ENCODE measurements at regions not wholly inside any gene's neighbourhood (a gene's known extent, or its start where the extent isn't known, plus 50 kb on each side); places are given as distances from the start of the nearest gene placed in this dataset.

- 1% methylated on average over 2 of the region's 2 CpGs for WGBS (ENCODE audit: low lambda C conversion rate)
- ATAC-seq = no peak
- Histone ChIP-seq H3K4me1 (ENCODE audit: insufficient read depth, low read length) (no peaks in the 10 kb centered on the region), H3K9me3 (ENCODE audit: low read length) (no peaks in the 10 kb centered on the region), H2AFZ (ENCODE audit: low read length) (no peak overlapping the region), H3K79me2 (ENCODE audit: insufficient read depth, low read length) (no peaks in the 10 kb centered on the region), H3K36me3 (replicated peaks in 1 of 2; ENCODE audit: control insufficient read depth in 1 of 2, insufficient read depth in 2 of 2, low read length in 2 of 2) (no peaks in the 10 kb centered on the region), H3K27me3 (ENCODE audit: control insufficient read depth in 1 of 2, insufficient read depth in 2 of 2, low read length in 2 of 2) (no peaks in the 10 kb centered on the region), H3K9ac (ENCODE audit: insufficient read depth, low read depth, low read length) (no peak overlapping the region), H3K27ac (ENCODE audit: extremely low read length, insufficient read depth, low read length) (no peak overlapping the region), H3K4me2 (ENCODE audit: low read depth, low read length) (no peak overlapping the region), H4K20me1 (ENCODE audit: insufficient read depth, low read length) (no peaks in the 10 kb centered on the region), H3K4me3 (replicated peaks in 1 of 3; ENCODE audit: insufficient read depth in 1 of 3, low read depth in 2 of 3, low read length in 3 of 3) (no peak overlapping the region)
- ChIA-PET CTCF (ENCODE audit: low intra/inter-chr PET ratio, low total read pairs) (no interaction called here), POLR2A (no interaction called here)
- intact Hi-C loops (cut with micrococcal nuclease; ENCODE audit: unreplicated experiment) (no loop called here), in situ Hi-C loops (cut with HindIII; ENCODE audit: extremely low pct_ligation_motif_present, low pct_unique_long_range_greater_than_20kb) (no loop called here)
- TF ChIP-seq CEBPB (IDR thresholded peaks at IDR 0.05; ENCODE audit: borderline replicate concordance, low read depth, low read length) (peak; percentile 20; the same call in 1 of the 2 replicates), HOXD1 (CRISPR knock-in tag; IDR thresholded peaks at IDR 0.05) (no peak)
- no peak for FAIRE-seq
- no peak for DNase-seq (ENCODE audit: low spot score)
- no TSS peak for BruUV-seq (replicated peaks)
Observed at GRCh38 chr12:88255224-88255623, 113.1 kb downstream of the TMTC3 start.

DNA sequence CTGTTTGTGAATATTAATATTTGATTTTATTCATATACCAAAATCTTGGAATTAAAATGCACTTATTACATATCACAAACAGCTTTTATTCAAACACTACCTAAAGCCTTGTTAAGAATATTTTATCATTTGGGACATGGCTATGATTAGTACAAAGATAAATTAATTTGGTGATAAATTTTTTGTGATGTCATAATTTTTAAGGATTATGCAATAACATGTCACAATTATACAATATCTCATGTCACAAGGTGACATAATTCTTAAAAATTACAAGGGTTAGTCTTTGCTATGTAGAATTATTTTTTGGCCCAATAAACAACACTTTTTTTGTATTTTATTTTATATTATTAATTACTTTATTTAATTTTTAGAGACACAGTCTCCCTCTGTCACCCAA lies 113.7 kb downstream of the TMTC3 start:
- H4K20me1 ChIP-seq (ENCODE audit: insufficient read depth, low read length) = no peaks in the 10 kb centered on the region
- no peaks in the 10 kb centered on the region for H3K9me3 ChIP-seq (ENCODE audit: low read length)
- in situ Hi-C loops (cut with HindIII; ENCODE audit: extremely low pct_ligation_motif_present, low pct_unique_long_range_greater_than_20kb) (no loop called here), intact Hi-C loops (cut with micrococcal nuclease; ENCODE audit: unreplicated experiment) (no loop called here)
- no peak overlapping the region for H3K4me2 ChIP-seq (ENCODE audit: low read depth, low read length)
- no peak overlapping the region for H3K4me3 ChIP-seq (replicated peaks in 1 of 3; ENCODE audit: insufficient read depth in 1 of 3, low read depth in 2 of 3, low read length in 3 of 3)
- no peak for FAIRE-seq
- H2AFZ ChIP-seq (ENCODE audit: low read length) = no peak overlapping the region
- H3K79me2 ChIP-seq (ENCODE audit: insufficient read depth, low read length) = no peaks in the 10 kb centered on the region
- DNase-seq (ENCODE audit: low spot score) = no peak
- ATAC-seq = no peak
- ChIA-PET POLR2A (no interaction called here), CTCF (ENCODE audit: low intra/inter-chr PET ratio, low total read pairs) (no interaction called here)
- no peak overlapping the region for H3K27ac ChIP-seq (ENCODE audit: extremely low read length, insufficient read depth, low read length)
- no peak overlapping the region for H3K9ac ChIP-seq (ENCODE audit: insufficient read depth, low read depth, low read length)
- H3K27me3 ChIP-seq (ENCODE audit: control insufficient read depth in 1 of 2, insufficient read depth in 2 of 2, low read length in 2 of 2) = no peaks in the 10 kb centered on the region
- H3K4me1 ChIP-seq (ENCODE audit: insufficient read depth, low read length) = no peaks in the 10 kb centered on the region
- TF ChIP-seq CEBPB (IDR thresholded peaks at IDR 0.05; ENCODE audit: borderline replicate concordance, low read depth, low read length) = peak; percentile 62; the same call in 1 of the 2 replicates
- peak; percentile 82 for TF ChIP-seq ATF7 (IDR thresholded peaks at IDR 0.05)
- TF ChIP-seq ATF7 (CRISPR knock-in tag; IDR thresholded peaks at IDR 0.05) = no peak
- TF ChIP-seq CREB1 (IDR thresholded peaks at IDR 0.05) = peak; percentile 71
- TF ChIP-seq CREB1 (CRISPR knock-in tag; IDR thresholded peaks at IDR 0.05) = no peak
- no peak for TF ChIP-seq ZNF839 (CRISPR knock-in tag; IDR thresholded peaks at IDR 0.05; ENCODE audit: borderline replicate concordance)
- no TSS peak for BruUV-seq (replicated peaks)
- no peaks in the 10 kb centered on the region for H3K36me3 ChIP-seq (replicated peaks in 1 of 2; ENCODE audit: control insufficient read depth in 1 of 2, insufficient read depth in 2 of 2, low read length in 2 of 2)
